ENCODE measurements at regions not wholly inside any gene's neighbourhood (a gene's known extent, or its start where the extent isn't known, plus 50 kb on each side); places are given as distances from the start of the nearest gene placed in this dataset.
A peak's percentile ranks its signal among the peaks of the same experiment; 100 is the strongest.
"Not testable (repeated sequence)": the region's sequence is repeated elsewhere in the genome, so short reads cannot be mapped to it uniquely, and the experiment has no call there.

DNA sequence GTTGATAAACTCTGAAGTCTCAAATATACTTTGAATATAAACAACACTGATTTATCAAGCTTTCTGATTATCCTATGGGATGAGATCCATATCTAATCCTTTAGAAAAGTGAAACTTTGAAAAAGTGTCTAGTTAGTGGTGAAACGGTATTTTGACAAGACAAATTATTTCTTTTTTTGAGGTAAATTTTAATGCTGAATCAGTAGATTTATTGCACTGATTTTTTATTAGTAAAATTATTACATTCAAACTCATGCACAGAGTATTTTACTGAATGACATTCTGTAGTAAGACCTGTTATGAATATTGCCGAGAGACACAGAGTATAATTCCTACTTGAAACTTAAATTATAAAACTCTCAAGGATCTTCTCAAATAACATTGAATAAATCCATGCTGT lies 679.1 kb upstream of the SPRY2 start:
- ChIA-PET CTCF (interaction anchor here (1.0 kb wide), 1 partner anchor 677 kb away, joined by 3 read pairs; no protein-coding TSS in a partner anchor), POLR2A (no interaction called here)
- H3K4me3 ChIP-seq (ENCODE audit: low read depth, low read length), result no peak overlapping the region
- DNase-seq (ENCODE audit: low read depth, low spot score), result no peak
- TF ChIP-seq, protein P1, sequence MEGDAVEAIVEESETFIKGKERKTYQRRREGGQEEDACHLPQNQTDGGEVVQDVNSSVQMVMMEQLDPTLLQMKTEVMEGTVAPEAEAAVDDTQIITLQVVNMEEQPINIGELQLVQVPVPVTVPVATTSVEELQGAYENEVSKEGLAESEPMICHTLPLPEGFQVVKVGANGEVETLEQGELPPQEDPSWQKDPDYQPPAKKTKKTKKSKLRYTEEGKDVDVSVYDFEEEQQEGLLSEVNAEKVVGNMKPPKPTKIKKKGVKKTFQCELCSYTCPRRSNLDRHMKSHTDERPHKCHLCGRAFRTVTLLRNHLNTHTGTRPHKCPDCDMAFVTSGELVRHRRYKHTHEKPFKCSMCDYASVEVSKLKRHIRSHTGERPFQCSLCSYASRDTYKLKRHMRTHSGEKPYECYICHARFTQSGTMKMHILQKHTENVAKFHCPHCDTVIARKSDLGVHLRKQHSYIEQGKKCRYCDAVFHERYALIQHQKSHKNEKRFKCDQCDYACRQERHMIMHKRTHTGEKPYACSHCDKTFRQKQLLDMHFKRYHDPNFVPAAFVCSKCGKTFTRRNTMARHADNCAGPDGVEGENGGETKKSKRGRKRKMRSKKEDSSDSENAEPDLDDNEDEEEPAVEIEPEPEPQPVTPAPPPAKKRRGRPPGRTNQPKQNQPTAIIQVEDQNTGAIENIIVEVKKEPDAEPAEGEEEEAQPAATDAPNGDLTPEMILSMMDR (IDR thresholded peaks at IDR 0.05; ENCODE audit: insufficient read depth, low read length, missing control alignments), result no peak

DNA sequence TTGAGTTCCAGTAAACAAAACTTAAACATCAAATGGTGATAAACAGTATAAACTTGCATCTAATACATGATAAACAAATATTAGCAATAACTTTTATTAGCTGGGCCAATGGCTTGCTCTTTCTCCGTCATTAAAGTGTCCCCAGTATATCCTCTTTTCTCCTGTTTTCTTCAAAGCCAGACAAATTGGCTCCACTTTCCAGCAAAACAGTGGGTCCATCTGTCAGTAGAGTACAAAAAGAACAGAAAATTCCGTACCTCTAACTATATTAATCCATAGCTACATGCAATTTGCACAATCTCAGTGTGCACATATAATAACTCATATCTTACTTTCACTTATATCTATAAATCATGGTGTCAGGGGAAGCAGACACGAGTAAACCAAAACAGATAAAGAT lies 678.0 kb upstream of the SPRY2 start:
- TF ChIP-seq, protein P1 (IDR thresholded peaks at IDR 0.05; ENCODE audit: insufficient read depth, low read length, missing control alignments), result no peak
- ChIA-PET CTCF (interaction anchor here (1.0 to 1.6 kb wide), 2 partner anchors 676 to 1339 kb away, joined by 3 to 16 read pairs; no protein-coding TSS in a partner anchor), POLR2A (no interaction called here)
- H3K4me3 ChIP-seq (ENCODE audit: low read depth, low read length), result no peak overlapping the region
- DNase-seq (ENCODE audit: low read depth, low spot score), result no peak

DNA sequence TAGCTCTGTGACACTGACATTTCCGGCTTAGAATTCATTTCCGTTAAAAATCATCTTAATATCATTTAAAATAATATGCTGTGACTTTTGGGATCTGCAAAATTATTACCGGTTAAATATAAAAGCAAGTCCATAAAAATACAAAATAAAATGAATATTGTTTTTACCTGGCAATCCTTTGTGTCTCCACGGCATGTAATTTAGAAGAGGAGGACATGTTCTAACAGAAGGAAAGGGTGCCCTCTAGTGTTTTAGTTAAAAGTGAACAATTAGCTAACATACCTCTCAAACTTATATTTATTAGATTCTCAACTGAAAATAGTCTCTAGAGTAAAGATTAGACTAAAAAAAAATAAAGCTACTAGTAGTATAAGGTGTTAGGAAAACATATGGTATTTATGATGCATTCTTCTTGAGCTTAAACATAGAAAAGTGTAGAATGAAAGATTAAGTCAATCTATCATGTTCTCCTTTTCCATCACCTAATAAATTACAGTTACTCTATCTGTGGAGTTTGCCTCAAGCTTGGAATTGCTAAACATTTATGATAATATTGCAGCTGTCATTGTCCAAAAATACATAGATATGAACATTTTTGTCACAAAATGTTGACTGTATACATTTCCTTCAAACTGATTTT lies 676.7 kb upstream of the SPRY2 start:
- no peak for DNase-seq (ENCODE audit: low read depth, low spot score)
- CTCF ChIA-PET, result interaction anchor here (0.9 to 1.8 kb wide), 9 partner anchors 9 to 1593 kb away, joined by 3 to 16 read pairs (median 3); no protein-coding TSS in a partner anchor
- POLR2A ChIA-PET, result no interaction called here
- no peak overlapping the region for H3K4me3 ChIP-seq (ENCODE audit: low read depth, low read length)
- TF ChIP-seq, protein P1 (IDR thresholded peaks at IDR 0.05; ENCODE audit: insufficient read depth, low read length, missing control alignments), result peak; percentile 17

DNA sequence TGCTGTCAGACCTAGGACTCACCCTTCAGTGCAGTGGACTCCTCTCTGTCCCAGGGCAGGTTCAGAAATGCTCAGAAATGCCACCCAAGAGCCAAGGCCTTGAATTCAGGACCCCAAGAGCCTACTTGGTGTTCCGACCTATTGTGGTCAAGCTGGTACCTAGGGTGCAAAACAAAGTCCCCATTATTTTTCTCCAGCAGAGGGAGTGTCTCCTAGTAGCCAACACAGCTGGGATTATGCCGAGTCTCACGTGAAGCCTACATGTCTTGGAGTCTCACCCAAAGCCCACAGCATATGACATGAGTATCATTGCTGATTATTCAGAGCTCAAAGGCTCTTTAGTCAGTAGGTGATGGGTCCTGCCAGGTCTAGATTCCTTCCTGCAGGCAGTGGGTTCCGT lies 671.1 kb upstream of the SPRY2 start:
- POLR2A ChIA-PET, result no interaction called here
- TF ChIP-seq, protein P1 (IDR thresholded peaks at IDR 0.05; ENCODE audit: insufficient read depth, low read length, missing control alignments), result no peak
- CTCF ChIA-PET, result no interaction called here
- no peak overlapping the region for H3K4me3 ChIP-seq (ENCODE audit: low read depth, low read length)
- DNase-seq (ENCODE audit: low read depth, low spot score), result no peak

DNA sequence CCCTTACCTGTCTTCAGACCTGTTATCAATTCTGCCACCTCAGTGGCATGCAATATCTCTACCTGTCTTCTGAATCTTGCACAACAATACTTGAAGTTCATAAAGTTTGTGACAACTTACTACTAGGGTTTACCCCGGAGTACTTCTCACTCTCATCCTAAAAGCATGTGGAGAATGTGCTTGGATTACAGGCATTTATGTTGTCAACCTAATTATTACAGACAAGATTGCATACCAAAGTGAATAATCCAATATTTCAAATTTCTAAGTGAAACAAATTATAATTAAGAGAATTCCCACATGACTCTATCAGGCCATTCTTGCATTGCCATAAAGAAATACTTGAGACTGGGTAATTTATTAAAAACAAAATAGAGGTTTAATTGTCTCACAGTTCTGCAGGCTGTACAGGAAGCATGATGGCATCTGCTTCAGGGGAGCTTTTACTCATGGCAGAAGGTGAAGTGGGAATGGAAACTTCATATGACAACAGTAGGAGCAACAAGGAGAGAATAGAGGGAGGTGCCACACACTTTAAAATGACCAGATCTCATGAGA lies 661.0 kb upstream of the SPRY2 start:
- TF ChIP-seq, protein P1 (IDR thresholded peaks at IDR 0.05; ENCODE audit: insufficient read depth, low read length, missing control alignments), result no peak
- POLR2A ChIA-PET, result no interaction called here

DNA sequence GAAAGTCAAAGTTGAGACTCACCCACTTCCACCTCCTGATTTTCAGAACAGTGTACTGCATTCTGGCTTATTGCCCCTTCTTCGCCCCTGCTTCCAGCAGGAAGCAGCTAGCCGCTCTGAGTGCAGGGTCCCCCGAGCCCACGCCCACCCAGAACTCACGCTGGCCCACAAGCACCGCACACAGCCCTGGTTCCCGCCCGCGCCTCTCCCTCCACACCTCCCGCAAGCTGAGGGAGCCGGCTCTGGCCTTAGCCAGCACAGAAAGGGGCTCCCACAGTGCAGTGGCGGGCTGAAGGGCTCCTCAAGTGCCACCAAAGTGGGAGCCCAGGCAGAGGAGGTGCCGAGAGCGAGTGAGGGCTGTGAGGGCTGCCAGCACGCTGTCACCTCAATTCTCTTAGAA lies 657.7 kb upstream of the SPRY2 start:
- POLR2A ChIA-PET; CTCF ChIA-PET; H3K4me3 ChIP-seq (ENCODE audit: low read depth, low read length); DNase-seq (ENCODE audit: low read depth, low spot score): not testable (repeated sequence)

More for the DNA sequence above, 661.0 kb upstream of the SPRY2 start:
- DNase-seq (ENCODE audit: low read depth, low spot score), result no peak
- no peak overlapping the region for H3K4me3 ChIP-seq (ENCODE audit: low read depth, low read length)
- CTCF ChIA-PET, result no interaction called here

DNA sequence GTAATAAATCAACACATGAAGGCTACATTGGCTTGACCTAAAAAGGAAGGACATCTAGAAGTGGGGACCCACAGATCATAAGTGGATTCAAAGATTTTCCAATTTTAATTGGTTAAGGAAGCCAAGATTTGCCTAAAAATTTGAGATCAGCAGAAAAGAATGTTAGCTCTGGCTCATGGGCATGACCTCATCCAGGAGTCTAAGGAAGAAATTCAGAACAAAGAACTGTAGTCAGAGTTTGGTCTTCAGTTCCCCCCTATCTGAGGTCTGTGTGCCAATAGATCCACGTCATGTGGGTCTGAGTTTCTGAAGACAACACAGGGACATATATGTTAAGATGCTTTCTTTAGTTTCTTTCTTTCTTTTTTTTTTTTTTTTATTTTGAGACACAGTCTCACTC lies 648.8 kb upstream of the SPRY2 start:
- H3K4me3 ChIP-seq (ENCODE audit: low read depth, low read length), result no peak overlapping the region
- no peak for DNase-seq (ENCODE audit: low read depth, low spot score)
- POLR2A ChIA-PET, result no interaction called here
- TF ChIP-seq, protein P1 (IDR thresholded peaks at IDR 0.05; ENCODE audit: insufficient read depth, low read length, missing control alignments), result no peak
- CTCF ChIA-PET, result interaction anchor here (1.1 kb wide), 1 partner anchor 11 kb away, joined by 3 read pairs; no protein-coding TSS in a partner anchor
